GM12872 (cell line): ENCODE measurements at regions not wholly inside any gene's neighbourhood (a gene's known extent, or its start where the extent isn't known, plus 50 kb on each side); places are given as distances from the start of the nearest gene placed in this dataset.

Experiments
- TF ChIP-seq, protein P1 (sequence below): IDR thresholded peaks from 3 replicates; pipeline ENCODE4 v1.5.1; 2011; ENCODE audit warnings: low read depth, mild to moderate bottlenecking, low read length, moderate library complexity; ENCODE audit not compliant: insufficient read depth

GRCh38 chr14:71566276-71566675 lies 366.0 kb upstream of the RGS6 start:
- TF ChIP-seq, protein P1, sequence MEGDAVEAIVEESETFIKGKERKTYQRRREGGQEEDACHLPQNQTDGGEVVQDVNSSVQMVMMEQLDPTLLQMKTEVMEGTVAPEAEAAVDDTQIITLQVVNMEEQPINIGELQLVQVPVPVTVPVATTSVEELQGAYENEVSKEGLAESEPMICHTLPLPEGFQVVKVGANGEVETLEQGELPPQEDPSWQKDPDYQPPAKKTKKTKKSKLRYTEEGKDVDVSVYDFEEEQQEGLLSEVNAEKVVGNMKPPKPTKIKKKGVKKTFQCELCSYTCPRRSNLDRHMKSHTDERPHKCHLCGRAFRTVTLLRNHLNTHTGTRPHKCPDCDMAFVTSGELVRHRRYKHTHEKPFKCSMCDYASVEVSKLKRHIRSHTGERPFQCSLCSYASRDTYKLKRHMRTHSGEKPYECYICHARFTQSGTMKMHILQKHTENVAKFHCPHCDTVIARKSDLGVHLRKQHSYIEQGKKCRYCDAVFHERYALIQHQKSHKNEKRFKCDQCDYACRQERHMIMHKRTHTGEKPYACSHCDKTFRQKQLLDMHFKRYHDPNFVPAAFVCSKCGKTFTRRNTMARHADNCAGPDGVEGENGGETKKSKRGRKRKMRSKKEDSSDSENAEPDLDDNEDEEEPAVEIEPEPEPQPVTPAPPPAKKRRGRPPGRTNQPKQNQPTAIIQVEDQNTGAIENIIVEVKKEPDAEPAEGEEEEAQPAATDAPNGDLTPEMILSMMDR: no peak

GRCh38 chr14:71574976-71575375 lies 357.3 kb upstream of the RGS6 start:
- TF ChIP-seq, protein P1: no peak

GRCh38 chr14:71576472-71576871 lies 355.8 kb upstream of the RGS6 start:
- TF ChIP-seq, protein P1: no peak

DNA sequence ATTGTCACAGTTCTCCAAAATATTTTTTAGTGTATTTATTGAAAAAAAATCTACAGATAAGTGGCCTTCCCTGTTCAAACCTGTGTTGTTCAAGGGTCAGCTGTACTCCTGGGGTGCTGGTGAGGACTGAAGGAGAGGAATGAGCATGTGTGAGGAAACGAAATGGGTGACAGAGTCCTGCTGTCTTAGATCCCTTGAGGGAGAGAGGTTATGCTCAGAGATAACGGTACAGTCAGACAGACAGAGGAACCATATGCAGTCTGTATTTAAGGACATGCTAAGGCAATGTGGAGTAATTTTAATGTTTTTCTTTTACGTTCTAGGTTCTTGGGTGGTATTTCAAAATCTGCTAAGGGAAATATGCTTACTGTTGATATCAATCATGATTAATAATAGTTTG lies 352.9 kb upstream of the RGS6 start:
- TF ChIP-seq, protein P1: no peak

GRCh38 chr14:71582705-71583104 lies 349.5 kb upstream of the RGS6 start:
- TF ChIP-seq, protein P1: no peak

- TF ChIP-seq, protein P1: no peak
These were observed 349.0 kb upstream of the RGS6 start for GRCh38 chr14:71583194-71583593.

GRCh38 chr14:71583705-71584104 lies 348.5 kb upstream of the RGS6 start:
- TF ChIP-seq, protein P1: no peak

GRCh38 chr14:71585361-71585760 lies 346.9 kb upstream of the RGS6 start:
- TF ChIP-seq, protein P1: no peak
